GM20431 (cell line): ENCODE measurements at regions not wholly inside any gene's neighbourhood (a gene's known extent, or its start where the extent isn't known, plus 50 kb on each side); places are given as distances from the start of the nearest gene placed in this dataset.

Experiments used
- in situ Hi-C: fragments of 300-500 bp; cut with MseI, MboI; formaldehyde crosslinking; loops from one replicate; pipeline ENCODE4 v1.15.0; 2020; ENCODE audit warnings: low sequenced_read_pairs; ENCODE audit not compliant: unreplicated experiment

- in situ Hi-C loops = no loop called here
Measured at GRCh38 chr2:181235683-181236459, 221.3 kb upstream of the ITGA4 start.

DNA sequence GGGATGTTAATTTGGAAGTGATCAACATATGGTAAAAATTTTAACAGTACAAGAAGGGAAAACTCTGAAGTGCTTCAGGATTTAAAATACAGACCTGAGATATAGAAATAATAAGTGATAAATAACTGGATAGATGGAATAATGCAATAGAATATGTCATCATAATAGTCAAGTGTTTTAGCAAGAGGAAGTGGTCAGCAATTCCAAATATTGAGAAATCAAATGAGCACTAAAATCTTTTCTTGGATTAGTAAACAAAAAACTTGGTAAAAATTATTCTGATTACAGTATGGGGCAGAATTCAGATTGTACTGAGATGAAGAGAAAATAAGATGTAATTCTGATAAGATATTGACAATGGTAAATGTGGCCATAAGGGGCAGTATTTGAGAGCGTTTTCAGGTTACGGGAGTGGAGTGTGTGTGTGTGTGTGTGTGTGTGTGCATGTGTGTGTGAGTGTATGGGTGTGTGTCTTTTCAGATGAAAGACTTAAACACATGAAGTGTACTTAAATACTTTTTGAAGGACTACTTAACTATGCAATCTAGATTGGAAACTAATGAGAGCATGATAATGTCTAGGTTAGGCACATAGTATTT, 217.9 kb upstream of the ITGA4 start:
- in situ Hi-C loops = no loop called here

- in situ Hi-C loops = no loop called here
Measured at GRCh38 chr2:181240844-181241243, 216.3 kb upstream of the ITGA4 start.

DNA sequence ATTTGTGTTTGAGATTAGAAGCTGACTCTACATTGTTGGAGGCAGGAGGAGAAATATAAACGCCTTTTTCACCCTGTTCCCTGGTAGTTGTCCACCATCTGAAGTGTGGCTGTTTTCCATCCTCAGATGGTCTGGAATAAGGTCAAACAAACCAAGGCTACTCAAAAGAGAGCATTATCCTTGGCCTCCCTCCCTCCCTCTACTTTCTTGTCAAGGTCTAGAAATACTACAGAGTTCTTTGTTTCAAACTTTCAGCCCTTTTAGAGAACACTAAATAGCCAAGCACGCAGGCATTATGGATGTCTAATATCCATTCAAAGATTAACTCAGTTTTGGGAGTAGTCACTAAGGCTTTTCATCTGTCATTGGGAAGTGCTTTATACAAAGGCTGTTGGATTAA, 215.8 kb upstream of the ITGA4 start:
- in situ Hi-C loops = no loop called here

DNA sequence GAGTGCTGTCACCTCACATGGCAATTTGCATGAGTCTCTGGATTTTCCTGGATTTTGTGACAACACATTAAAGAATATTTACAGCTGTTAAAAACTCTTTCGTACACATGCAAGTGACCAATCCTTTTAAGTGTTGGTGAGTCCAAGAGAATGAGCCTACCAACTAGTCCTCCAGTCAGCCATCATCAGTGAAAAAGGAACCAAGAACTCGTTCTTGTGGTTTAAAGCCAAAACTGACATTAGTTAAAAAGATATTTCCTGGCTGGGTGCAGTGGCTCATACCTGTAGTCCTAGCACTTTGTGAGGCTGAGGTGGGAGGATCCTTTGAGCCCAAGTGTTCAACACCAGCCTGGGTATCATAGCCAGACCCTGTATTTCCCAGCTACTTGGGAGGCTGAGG, 215.4 kb upstream of the ITGA4 start:
- in situ Hi-C loops = no loop called here

DNA sequence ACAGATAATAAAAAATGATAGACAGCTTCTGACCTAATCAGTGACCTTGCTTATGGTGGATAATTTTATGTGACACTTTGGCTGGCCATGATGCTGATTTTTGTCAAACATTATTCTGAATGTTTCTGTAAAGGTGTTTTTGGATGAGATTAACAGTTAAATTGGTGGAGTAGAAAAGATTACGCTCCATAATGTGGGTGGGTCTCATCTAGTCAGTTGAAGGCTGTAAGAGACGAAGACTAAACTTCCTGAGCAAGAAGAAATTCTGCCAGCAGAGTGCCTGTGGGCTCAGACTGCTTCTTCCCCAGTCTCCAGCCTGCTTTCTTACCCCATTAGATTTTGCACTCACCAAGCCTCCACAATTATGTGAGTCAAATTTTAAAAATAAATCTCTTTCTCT, 214.9 kb upstream of the ITGA4 start:
- in situ Hi-C loops = no loop called here

DNA sequence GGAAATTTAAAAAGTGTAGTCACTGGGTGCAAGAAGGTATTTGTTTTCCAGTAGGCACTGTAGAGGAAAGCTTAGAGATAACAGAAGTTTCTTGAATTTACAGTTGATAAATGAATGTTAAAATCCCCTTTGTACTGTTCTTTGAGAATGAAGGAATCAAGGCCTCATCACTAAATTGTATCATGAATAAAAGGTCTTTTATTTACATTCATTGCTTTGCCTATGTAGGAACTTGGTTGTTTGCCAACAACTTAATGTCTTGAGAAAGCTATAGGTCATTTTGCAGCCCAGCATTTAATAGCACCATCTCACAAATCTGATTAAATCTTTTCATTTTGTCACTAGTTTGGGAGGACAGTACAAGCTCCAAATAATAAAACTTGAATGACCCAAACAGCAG, 213.9 kb upstream of the ITGA4 start:
- in situ Hi-C loops = no loop called here

- in situ Hi-C loops = no loop called here
Measured at GRCh38 chr2:181250691-181251090, 206.5 kb upstream of the ITGA4 start.

- in situ Hi-C loops = no loop called here
Measured at GRCh38 chr2:181252262-181253148, 204.7 kb upstream of the ITGA4 start.

GRCh38 chr2:181253438-181253837, 203.7 kb upstream of the ITGA4 start:
- in situ Hi-C loops = no loop called here

GRCh38 chr2:181255651-181256050, 201.5 kb upstream of the ITGA4 start:
- in situ Hi-C loops = no loop called here

DNA sequence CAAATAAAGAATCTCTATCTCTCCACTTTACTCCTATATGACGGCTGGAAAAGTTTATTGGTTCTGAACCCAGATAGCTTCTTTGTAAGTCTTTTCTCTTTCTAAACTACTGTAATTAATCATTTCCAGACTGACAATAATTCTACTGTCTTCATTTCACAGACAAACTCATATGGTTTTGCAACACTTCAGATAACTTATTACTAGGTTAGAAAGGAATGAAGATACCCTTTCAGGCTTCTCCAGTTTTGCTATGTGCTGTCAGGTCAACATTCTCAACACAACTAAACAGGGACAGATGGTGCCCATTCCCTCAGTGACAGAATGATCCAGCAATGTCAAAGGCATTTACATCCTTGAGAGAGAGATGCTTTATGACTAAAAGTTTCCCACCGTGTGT, 198.5 kb upstream of the ITGA4 start:
- in situ Hi-C loops = no loop called here

- in situ Hi-C loops = no loop called here
Measured at GRCh38 chr2:181262782-181263181, 194.4 kb upstream of the ITGA4 start.

- in situ Hi-C loops = no loop called here
Measured at GRCh38 chr2:181264001-181264400, 193.2 kb upstream of the ITGA4 start.

DNA sequence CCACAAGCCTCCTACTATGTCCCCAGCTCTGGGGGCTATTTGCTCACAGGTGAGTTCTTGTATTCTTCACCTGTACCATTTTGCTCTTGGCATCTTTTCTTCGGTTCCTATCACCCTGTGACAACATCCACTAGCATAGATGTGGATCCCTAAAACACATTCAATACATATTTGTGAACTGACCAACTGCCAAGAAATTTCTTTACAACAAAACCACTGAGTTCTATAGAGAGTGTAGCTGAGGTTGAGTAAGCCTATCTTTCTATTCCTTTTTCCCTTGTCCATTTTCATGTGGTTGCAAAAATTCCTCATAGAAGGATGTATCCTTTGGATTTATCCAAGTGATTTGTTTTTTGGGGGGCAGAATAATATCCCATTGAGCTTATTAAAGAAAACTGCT, 192.7 kb upstream of the ITGA4 start:
- in situ Hi-C loops = no loop called here

GRCh38 chr2:181266614-181267013, 190.6 kb upstream of the ITGA4 start:
- in situ Hi-C loops = no loop called here

DNA sequence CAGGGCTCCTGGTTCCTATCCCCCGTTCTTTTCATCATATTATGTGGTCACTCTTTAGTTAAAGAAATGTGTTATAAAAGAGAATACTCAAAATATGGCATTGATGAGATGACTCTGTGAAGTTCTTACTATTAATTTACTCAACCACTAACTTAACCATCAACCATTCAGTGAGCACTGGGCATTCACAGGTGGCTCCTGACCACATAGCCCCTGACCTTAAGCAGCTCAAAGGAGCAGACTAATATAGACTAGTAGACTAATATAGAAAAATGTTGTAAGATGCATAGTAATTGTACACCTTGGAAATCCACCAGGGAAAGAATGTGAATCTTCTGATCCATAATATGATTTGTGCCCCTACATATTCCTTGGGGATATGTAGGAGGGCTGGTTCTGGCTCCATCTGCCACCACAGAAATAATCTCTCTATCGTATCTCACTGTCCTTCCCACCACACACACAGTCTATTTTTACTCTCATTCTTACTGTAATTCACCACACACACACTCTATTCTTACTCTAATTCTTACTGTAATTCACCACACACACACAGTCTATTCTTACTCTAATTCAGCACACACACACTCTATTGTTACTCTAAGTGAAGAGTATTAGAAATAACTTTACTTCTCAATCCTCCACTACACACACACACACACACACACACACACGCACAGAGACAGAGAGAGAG, 188.9 kb upstream of the ITGA4 start:
- in situ Hi-C loops = no loop called here

DNA sequence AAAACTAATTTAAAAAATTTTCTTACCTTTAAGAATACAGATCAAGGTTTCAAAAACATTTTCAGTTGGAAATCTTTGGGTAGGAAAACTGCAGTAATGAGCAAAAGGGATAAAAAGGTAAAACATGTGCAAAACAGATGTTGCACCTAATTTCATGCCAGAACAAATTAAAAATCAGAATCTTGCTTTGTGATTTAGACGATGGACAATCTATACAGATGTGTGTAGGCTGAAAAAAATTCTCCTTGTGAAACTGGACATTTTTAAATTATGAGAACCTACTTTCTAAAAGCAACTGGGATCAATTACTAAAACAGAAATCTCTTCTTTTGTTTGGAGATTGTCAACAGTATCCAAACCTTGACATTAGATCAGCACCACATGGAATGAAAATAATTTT, 183.2 kb upstream of the ITGA4 start:
- in situ Hi-C loops = no loop called here

- in situ Hi-C loops = loop anchor here (25.0 kb wide), 1 partner anchor 163 kb away; no protein-coding TSS in a partner anchor
Measured at GRCh38 chr2:181275643-181276070, 181.5 kb upstream of the ITGA4 start.

DNA sequence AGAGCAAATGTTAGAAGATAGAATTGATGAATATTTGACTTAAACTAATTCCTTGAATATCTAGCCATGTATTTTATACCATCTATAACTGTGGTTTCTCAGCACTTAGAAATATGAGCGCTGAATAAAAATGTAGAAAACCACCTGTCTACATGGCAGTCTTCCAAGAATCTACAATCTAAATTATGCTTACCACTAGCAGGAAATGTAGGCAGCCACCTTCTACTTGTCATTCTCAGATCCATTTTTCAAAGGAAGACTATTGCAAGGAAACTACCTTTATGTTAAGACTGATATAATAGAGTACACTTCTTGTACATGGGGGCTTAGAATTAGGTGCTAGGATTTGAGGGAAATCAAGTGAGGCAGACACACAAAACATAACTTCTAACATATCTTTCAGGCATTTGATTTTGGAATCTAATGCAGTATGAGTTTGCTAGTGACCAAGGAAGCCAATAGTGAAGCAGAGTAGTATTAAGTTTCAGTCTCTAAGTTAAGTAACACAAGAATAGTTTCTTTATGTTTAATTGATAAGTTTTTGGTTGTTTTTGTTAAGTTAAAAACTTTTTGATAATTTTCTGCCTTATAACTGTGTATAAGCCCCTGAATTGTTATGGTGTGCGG, 175.9 kb upstream of the ITGA4 start:
- in situ Hi-C loops = loop anchor here (25.0 kb wide), 1 partner anchor 169 kb away; no protein-coding TSS in a partner anchor
